ENCODE measurements at regions not wholly inside any gene's neighbourhood (a gene's known extent, or its start where the extent isn't known, plus 50 kb on each side); places are given as distances from the start of the nearest gene placed in this dataset.
"Not testable (repeated sequence)": the region's sequence is repeated elsewhere in the genome, so short reads cannot be mapped to it uniquely, and the experiment has no call there.

- DNase-seq (ENCODE audit: low read depth in 2 of 2) = no peak
These were observed 106.3 kb upstream of the ANKRD28 start for GRCh38 chr3:15903759-15904720.

- no peak for DNase-seq (ENCODE audit: low read depth in 2 of 2)
These were observed 107.3 kb upstream of the ANKRD28 start for GRCh38 chr3:15905041-15905440.

- not testable (repeated sequence) for DNase-seq (ENCODE audit: low read depth in 2 of 2)
These were observed 109.6 kb upstream of the ANKRD28 start for GRCh38 chr3:15907403-15907802.

GRCh38 chr3:15918988-15919387, 121.2 kb upstream of the ANKRD28 start:
- DNase-seq (ENCODE audit: low read depth in 2 of 2) = no peak

- no peak for DNase-seq (ENCODE audit: low read depth in 2 of 2)
These were observed 122.2 kb upstream of the ANKRD28 start for GRCh38 chr3:15919971-15920370.

GRCh38 chr3:15923640-15924405, 126.0 kb upstream of the ANKRD28 start:
- no peak for DNase-seq (ENCODE audit: low read depth in 2 of 2)

GRCh38 chr3:15924914-15925313, 127.1 kb upstream of the ANKRD28 start:
- DNase-seq (ENCODE audit: low read depth in 2 of 2) = no peak

GRCh38 chr3:15926871-15927270, 129.1 kb upstream of the ANKRD28 start:
- DNase-seq (ENCODE audit: low read depth in 2 of 2) = no peak

GRCh38 chr3:15927969-15928368, 130.2 kb upstream of the ANKRD28 start:
- no peak for DNase-seq (ENCODE audit: low read depth in 2 of 2)

- no peak for DNase-seq (ENCODE audit: low read depth in 2 of 2)
These were observed 132.3 kb upstream of the ANKRD28 start for GRCh38 chr3:15929944-15930571.

GRCh38 chr3:15932348-15933300, 134.8 kb upstream of the ANKRD28 start:
- DNase-seq (ENCODE audit: low read depth in 2 of 2) = no peak

GRCh38 chr3:15933439-15934139, 135.8 kb upstream of the ANKRD28 start:
- DNase-seq (ENCODE audit: low read depth in 2 of 2) = no peak

GRCh38 chr3:15934389-15935195, 136.8 kb upstream of the ANKRD28 start:
- DNase-seq (ENCODE audit: low read depth in 2 of 2) = no peak

- DNase-seq (ENCODE audit: low read depth in 2 of 2) = no peak
These were observed 138.5 kb upstream of the ANKRD28 start for GRCh38 chr3:15936312-15936711.

GRCh38 chr3:15940641-15941040, 142.9 kb upstream of the ANKRD28 start:
- no peak for DNase-seq (ENCODE audit: low read depth in 2 of 2)

- DNase-seq (ENCODE audit: low read depth in 2 of 2) = not testable (repeated sequence)
These were observed 143.7 kb upstream of the ANKRD28 start for GRCh38 chr3:15941457-15941856.

GRCh38 chr3:15941958-15942357, 144.2 kb upstream of the ANKRD28 start:
- DNase-seq (ENCODE audit: low read depth in 2 of 2) = no peak

- no peak for DNase-seq (ENCODE audit: low read depth in 2 of 2)
These were observed 144.7 kb upstream of the ANKRD28 start for GRCh38 chr3:15942462-15942861.

GRCh38 chr3:15942936-15943335, 145.2 kb upstream of the ANKRD28 start:
- no peak for DNase-seq (ENCODE audit: low read depth in 2 of 2)

GRCh38 chr3:15948388-15948787, 150.6 kb upstream of the ANKRD28 start:
- DNase-seq (ENCODE audit: low read depth in 2 of 2) = no peak
